Memory B cell (primary cell): ENCODE measurements at regions not wholly inside any gene's neighbourhood (a gene's known extent, or its start where the extent isn't known, plus 50 kb on each side); places are given as distances from the start of the nearest gene placed in this dataset.

Experiments used
- ATAC-seq: fragments of 150-1000 bp; cut with Tn5 transposase; 2 replicates; pipeline ENCODE4 v1.10.0; 2021; ENCODE audit warnings: low read depth, mild to moderate bottlenecking, moderate library complexity
- DNase-seq, 2 donors: peaks; one replicate each; pipeline ENCODE4 v3.0.0; 2022; ENCODE audit warnings: low spot score in 2 of 2
- H3K27ac Mint-ChIP-seq: one replicate; pipeline ENCODE4 v1.8.0; 2022; ENCODE audit warnings: mild to moderate bottlenecking, moderate library complexity, mixed read lengths
- H3K27me3 Mint-ChIP-seq: one replicate; pipeline ENCODE4 v1.8.0; 2022; ENCODE audit warnings: mixed read lengths
- H3K36me3 Mint-ChIP-seq: one replicate; pipeline ENCODE4 v1.8.0; 2022; ENCODE audit warnings: mild to moderate bottlenecking, mixed read lengths
- H3K4me1 Mint-ChIP-seq: one replicate; pipeline ENCODE4 v1.8.0; 2022; ENCODE audit warnings: mixed read lengths
- H3K4me3 Mint-ChIP-seq: one replicate; pipeline ENCODE4 v1.8.0; 2022; ENCODE audit warnings: mild to moderate bottlenecking, moderate library complexity, mixed read lengths
- H3K9me3 Mint-ChIP-seq: one replicate; pipeline ENCODE4 v1.8.0; 2022; ENCODE audit warnings: mixed read lengths

DNA sequence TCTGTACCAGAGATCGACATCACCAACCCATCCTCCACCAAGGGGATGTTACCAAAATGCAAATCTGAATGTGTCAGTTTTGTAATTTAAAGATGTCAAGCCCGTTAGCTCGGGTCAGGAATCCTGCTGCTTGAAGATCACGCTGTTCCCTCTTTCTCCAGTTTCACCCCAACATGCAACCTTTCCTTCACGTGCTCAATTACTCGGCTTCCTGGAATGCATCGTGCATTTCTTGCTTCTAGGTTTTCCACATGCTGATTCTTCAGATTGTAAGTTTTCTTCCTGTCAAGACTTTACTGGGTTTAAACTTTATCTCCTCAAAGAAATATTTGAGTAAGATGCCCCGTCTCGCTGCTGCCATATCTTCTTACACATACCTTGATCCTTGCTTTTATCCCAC is 209.5 kb upstream of the SNX2 start:
- Mint-ChIP-seq H3K27ac (no peak overlapping the region), H3K27me3 (peaks cover 3% of the 10 kb centered on the region)

DNA sequence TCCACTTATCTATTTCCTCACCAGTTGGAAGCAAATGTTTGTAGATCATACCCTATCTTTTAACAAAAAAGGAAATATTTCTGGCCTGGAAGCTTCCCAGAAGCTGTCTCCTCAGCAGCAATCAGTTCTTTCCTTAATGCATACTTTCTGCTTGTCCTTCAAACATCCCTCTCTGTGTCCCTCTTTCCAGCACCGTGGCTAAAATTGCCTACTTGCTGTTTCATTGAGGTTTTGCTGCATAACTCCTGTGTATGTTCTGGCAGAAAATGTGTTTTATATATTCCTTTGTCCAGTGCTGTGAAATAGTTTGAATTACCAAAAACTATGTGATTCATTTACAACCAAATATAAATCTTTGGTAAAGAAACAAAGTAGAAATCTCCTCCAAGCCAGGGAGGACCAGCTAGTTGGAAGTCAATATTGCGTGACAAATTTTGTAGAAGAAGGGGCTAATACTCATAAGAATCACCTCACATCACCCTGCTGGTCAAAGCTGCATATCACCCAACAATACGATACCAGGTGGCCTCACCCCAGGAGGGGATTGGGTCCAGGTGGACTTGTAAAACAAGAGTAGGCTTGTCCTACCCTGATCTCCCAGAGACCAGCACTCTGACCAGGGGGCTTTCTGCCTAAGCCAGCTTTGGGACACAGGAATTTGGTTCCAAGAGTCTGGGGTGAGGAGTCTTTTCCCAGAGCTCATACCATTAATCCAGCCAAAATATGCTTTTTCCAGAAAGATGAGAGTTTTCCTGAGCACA is 198.4 kb upstream of the SNX2 start:
- Mint-ChIP-seq H3K9me3 (no peaks in the 10 kb centered on the region), H3K4me3 (no peak overlapping the region), H3K36me3 (peaks cover 2% of the 10 kb centered on the region), H3K27ac (no peak overlapping the region), H3K4me1 (peaks cover 7% of the 10 kb centered on the region), H3K27me3 (peaks cover 1% of the 10 kb centered on the region)
- DNase-seq (no peak), ATAC-seq (no peak)

More for the DNA sequence above, 209.5 kb upstream of the SNX2 start:
- no peak for DNase-seq
- H3K4me1 Mint-ChIP-seq: peaks cover 2% of the 10 kb centered on the region
- H3K9me3 Mint-ChIP-seq: no peaks in the 10 kb centered on the region
- no peak for ATAC-seq
- H3K4me3 Mint-ChIP-seq: no peak overlapping the region
- peaks cover 1% of the 10 kb centered on the region for H3K36me3 Mint-ChIP-seq

- peaks cover 17% of the 10 kb centered on the region for H3K4me1 Mint-ChIP-seq
- H3K27me3 Mint-ChIP-seq: peaks cover 4% of the 10 kb centered on the region
- DNase-seq: no peak
- peak; percentile 38 for ATAC-seq
- H3K27ac Mint-ChIP-seq: no peak overlapping the region
- no peak overlapping the region for H3K4me3 Mint-ChIP-seq
- peaks cover 2% of the 10 kb centered on the region for H3K36me3 Mint-ChIP-seq
- H3K9me3 Mint-ChIP-seq: no peaks in the 10 kb centered on the region
These were observed 193.3 kb upstream of the SNX2 start for GRCh38 chr5:122581629-122582028.

GRCh38 chr5:122584411-122585300 is 190.2 kb upstream of the SNX2 start:
- ATAC-seq (peak; percentile 72), DNase-seq (no peak)
- Mint-ChIP-seq H3K27me3 (peaks cover 3% of the 10 kb centered on the region), H3K4me1 (peaks cover 13% of the 10 kb centered on the region), H3K4me3 (no peak overlapping the region), H3K27ac (no peak overlapping the region), H3K36me3 (peaks cover 2% of the 10 kb centered on the region), H3K9me3 (no peaks in the 10 kb centered on the region)

DNA sequence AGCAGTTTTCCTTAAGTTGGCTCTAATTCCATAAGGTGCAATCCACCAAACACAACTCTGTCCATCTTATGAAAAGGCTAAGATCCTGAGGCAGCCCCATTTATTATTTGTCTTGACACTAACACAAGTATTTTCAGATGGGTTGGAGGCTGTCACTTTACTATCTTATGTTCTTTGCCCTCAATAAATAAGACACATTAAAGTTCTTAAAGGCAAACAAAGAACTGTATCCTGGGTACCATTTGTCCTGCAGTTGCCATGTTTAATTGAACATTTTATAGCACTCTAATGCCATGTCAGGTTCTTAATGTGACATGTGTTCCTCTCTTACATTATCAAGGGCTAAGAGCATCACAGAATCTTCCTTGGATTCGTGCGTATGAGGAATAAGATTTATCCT is 189.5 kb upstream of the SNX2 start:
- ATAC-seq: no peak
- no peak for DNase-seq
- Mint-ChIP-seq H3K27me3 (peaks cover 3% of the 10 kb centered on the region), H3K36me3 (peaks cover 1% of the 10 kb centered on the region), H3K4me1 (peaks cover 13% of the 10 kb centered on the region), H3K4me3 (no peak overlapping the region), H3K9me3 (no peaks in the 10 kb centered on the region), H3K27ac (no peak overlapping the region)

- no peak for ATAC-seq
- peaks cover 3% of the 10 kb centered on the region for H3K27me3 Mint-ChIP-seq
- H3K9me3 Mint-ChIP-seq: no peaks in the 10 kb centered on the region
- H3K4me3 Mint-ChIP-seq: no peak overlapping the region
- H3K4me1 Mint-ChIP-seq: peaks cover 11% of the 10 kb centered on the region
- no peaks in the 10 kb centered on the region for H3K36me3 Mint-ChIP-seq
- DNase-seq: no peak
- no peak overlapping the region for H3K27ac Mint-ChIP-seq
These were observed 188.5 kb upstream of the SNX2 start for GRCh38 chr5:122586351-122586750.

DNA sequence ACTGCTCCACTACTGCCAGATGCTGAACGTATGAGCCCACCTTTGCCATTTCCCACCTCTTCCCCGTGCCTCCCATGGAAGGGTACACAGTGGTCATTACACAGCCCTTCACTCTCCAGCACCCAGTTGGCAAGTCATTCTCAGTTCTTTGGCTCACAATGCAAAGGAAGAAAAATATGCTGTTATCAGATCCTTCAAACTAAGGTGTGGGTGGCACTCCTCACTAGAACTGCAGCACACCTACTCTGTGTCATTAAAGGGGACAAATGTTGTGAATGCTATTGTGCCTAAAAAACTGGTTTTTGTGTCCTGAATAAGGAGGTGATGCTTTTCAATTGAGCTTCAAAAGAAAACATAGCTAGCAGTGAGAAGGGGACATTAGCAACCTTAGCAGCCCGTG is 183.1 kb upstream of the SNX2 start:
- Mint-ChIP-seq H3K4me1 (peaks cover 8% of the 10 kb centered on the region), H3K4me3 (no peak overlapping the region), H3K27ac (no peak overlapping the region), H3K36me3 (peaks cover 5% of the 10 kb centered on the region), H3K27me3 (no peaks in the 10 kb centered on the region), H3K9me3 (no peaks in the 10 kb centered on the region)
- DNase-seq: no peak
- ATAC-seq: no peak

GRCh38 chr5:122599000-122599399 is 175.9 kb upstream of the SNX2 start:
- peaks cover 9% of the 10 kb centered on the region for H3K9me3 Mint-ChIP-seq
- ATAC-seq (peak; percentile 74), DNase-seq (no peak)
- peaks cover 7% of the 10 kb centered on the region for H3K4me1 Mint-ChIP-seq
- no peaks in the 10 kb centered on the region for H3K27me3 Mint-ChIP-seq
- H3K4me3 Mint-ChIP-seq: no peak overlapping the region
- no peak overlapping the region for H3K27ac Mint-ChIP-seq
- H3K36me3 Mint-ChIP-seq: peaks cover 14% of the 10 kb centered on the region

DNA sequence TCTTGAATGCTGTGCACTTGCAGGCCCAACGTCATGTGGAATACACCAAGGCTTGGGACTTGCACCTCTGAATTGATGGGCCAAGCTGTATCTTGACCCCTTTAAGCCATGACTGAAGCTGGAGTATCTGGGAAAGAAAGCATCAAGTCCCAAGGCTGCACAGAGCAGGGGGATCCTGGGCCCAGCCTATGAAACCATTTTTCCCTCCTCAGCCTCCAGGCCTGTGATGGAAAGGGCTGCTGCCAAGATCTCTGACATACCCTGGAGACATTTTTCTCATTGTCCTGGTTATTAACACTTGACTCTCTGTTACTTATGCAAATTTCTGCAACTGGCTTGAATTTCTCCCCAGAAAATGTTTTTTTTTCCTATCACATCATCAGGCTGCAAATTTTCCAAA is 174.0 kb upstream of the SNX2 start:
- Mint-ChIP-seq H3K4me1 (peaks cover 7% of the 10 kb centered on the region), H3K9me3 (peaks cover 9% of the 10 kb centered on the region), H3K27ac (no peak overlapping the region), H3K27me3 (no peaks in the 10 kb centered on the region), H3K36me3 (peaks cover 11% of the 10 kb centered on the region), H3K4me3 (no peak overlapping the region)
- ATAC-seq (no peak), DNase-seq (no peak)

GRCh38 chr5:122602700-122603099 is 172.2 kb upstream of the SNX2 start:
- H3K27me3 Mint-ChIP-seq: no peaks in the 10 kb centered on the region
- no peak for ATAC-seq
- peaks cover 6% of the 10 kb centered on the region for H3K4me1 Mint-ChIP-seq
- H3K9me3 Mint-ChIP-seq: peaks cover 7% of the 10 kb centered on the region
- peaks cover 8% of the 10 kb centered on the region for H3K36me3 Mint-ChIP-seq
- H3K27ac Mint-ChIP-seq: no peak overlapping the region
- H3K4me3 Mint-ChIP-seq: no peak overlapping the region
- DNase-seq: no peak

DNA sequence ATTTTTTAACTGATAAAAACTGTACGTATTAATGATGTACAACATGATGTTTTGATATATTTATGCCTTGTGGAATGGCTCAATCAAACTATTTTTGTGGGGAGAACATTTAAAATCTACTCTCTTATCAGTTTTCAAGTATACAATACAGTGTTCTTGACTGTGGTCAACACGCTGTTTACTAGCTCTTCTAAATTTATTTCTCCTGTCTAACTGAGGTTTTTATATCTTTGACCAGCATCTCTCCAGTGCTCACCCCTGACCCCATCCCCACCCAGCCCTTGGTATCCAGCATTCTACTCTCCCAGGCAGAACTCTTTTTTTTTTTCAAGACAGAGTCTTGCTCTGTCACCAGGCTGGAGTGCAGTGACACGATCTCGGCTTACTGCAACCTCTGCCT is 169.6 kb upstream of the SNX2 start:
- peaks cover 8% of the 10 kb centered on the region for H3K36me3 Mint-ChIP-seq
- H3K4me1 Mint-ChIP-seq: peaks cover 3% of the 10 kb centered on the region
- H3K27me3 Mint-ChIP-seq: peaks cover 1% of the 10 kb centered on the region
- ATAC-seq (no peak), DNase-seq (no peak)
- H3K27ac Mint-ChIP-seq: no peak overlapping the region
- no peak overlapping the region for H3K4me3 Mint-ChIP-seq
- peaks cover 7% of the 10 kb centered on the region for H3K9me3 Mint-ChIP-seq

- no peaks in the 10 kb centered on the region for H3K9me3 Mint-ChIP-seq
- H3K36me3 Mint-ChIP-seq: no peaks in the 10 kb centered on the region
- no peak overlapping the region for H3K27ac Mint-ChIP-seq
These were observed 167.1 kb upstream of the SNX2 start for GRCh38 chr5:122607818-122608217.

GRCh38 chr5:122608222-122608621 is 166.7 kb upstream of the SNX2 start:
- H3K9me3 Mint-ChIP-seq: no peaks in the 10 kb centered on the region
- no peak overlapping the region for H3K4me3 Mint-ChIP-seq
- ATAC-seq (no peak), DNase-seq (no peak)
- H3K4me1 Mint-ChIP-seq: peaks cover 3% of the 10 kb centered on the region
- H3K36me3 Mint-ChIP-seq: no peaks in the 10 kb centered on the region
- no peak overlapping the region for H3K27ac Mint-ChIP-seq
- H3K27me3 Mint-ChIP-seq: peaks cover 1% of the 10 kb centered on the region

More at GRCh38 chr5:122607818-122608217, 167.1 kb upstream of the SNX2 start:
- Mint-ChIP-seq H3K27me3 (peaks cover 1% of the 10 kb centered on the region), H3K4me1 (peaks cover 3% of the 10 kb centered on the region), H3K4me3 (no peak overlapping the region)
- ATAC-seq: no peak
- DNase-seq: no peak

DNA sequence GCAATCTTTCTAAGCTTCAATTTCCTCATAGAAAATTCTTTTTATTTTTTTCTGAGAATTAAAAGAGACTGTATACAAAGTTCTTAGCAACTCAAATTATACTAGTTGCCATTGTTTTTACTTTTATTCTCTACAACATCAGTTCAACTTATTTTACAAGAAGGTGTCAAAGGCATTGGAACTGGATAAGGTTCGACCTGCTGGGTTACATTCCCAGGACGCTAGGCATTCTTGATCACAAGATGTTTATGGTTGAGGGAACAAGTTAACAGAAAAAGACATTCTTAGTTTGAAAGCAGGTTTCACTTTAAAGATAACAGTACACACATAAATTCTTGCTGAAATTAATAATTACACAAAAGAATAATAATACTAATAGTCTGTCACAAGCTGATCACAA is 163.5 kb upstream of the SNX2 start:
- no peaks in the 10 kb centered on the region for H3K36me3 Mint-ChIP-seq
- H3K9me3 Mint-ChIP-seq: no peaks in the 10 kb centered on the region
- no peak overlapping the region for H3K4me3 Mint-ChIP-seq
- peaks cover 5% of the 10 kb centered on the region for H3K4me1 Mint-ChIP-seq
- H3K27me3 Mint-ChIP-seq: peaks cover 1% of the 10 kb centered on the region
- no peak overlapping the region for H3K27ac Mint-ChIP-seq
- DNase-seq (no peak), ATAC-seq (no peak)
